Gastrocnemius medialis (tissue), 4 donors: ENCODE measurements at regions not wholly inside any gene's neighbourhood (a gene's known extent, or its start where the extent isn't known, plus 50 kb on each side); places are given as distances from the start of the nearest gene placed in this dataset.

Experiments
- ATAC-seq, 2 donors: fragments of 150-250 bp; one replicate each; pipeline ENCODE4 v1.9.1; 2016
- DNase-seq, 2 donors: peaks; one replicate each; pipeline ENCODE4 v3.0.0-alpha.2; 2019
- H3K27ac ChIP-seq, 4 donors: fragments of 200-600 bp; sonication (generic); 1 replicate in 1 of 4; 2 replicates in 3 of 4; pipeline ENCODE4 v1.5.1; 2016 to 2018; ENCODE audit warnings: mild to moderate bottlenecking in 2 of 4, moderate library complexity in 1 of 4
- H3K27me3 ChIP-seq, 3 donors: fragments of 200-600 bp; sonication (generic) in 2 of 3; 1 replicate in 1 of 3; 2 replicates in 2 of 3; pipeline versions ENCODE4 v1.5.1 to v1.6.0; 2016 to 2019; ENCODE audit warnings: mild to moderate bottlenecking in 1 of 3, moderate library complexity in 1 of 3
- H3K36me3 ChIP-seq, 2 donors: fragments of 200-600 bp; sonication (generic) in 1 of 2; one replicate each; pipeline ENCODE4 v1.5.1; 2017 to 2018
- H3K4me1 ChIP-seq, 2 donors: fragments of 200-600 bp; sonication (generic) in 1 of 2; one replicate each; pipeline ENCODE4 v1.5.1; 2016 to 2017; ENCODE audit warnings: mild to moderate bottlenecking in 2 of 2
- H3K4me3 ChIP-seq, 4 donors: fragments of 200-600 bp; sonication (generic) in 3 of 4; 1 replicate in 1 of 4; 2 replicates in 3 of 4; pipeline ENCODE4 v1.5.1; 2016 to 2019; ENCODE audit warnings: mild to moderate bottlenecking in 2 of 4
- H3K9me3 ChIP-seq, 3 donors: fragments of 200-600 bp; sonication (generic) in 2 of 3; 1 replicate in 1 of 3; 2 replicates in 2 of 3; pipeline ENCODE4 v1.5.1; 2016 to 2019
- CTCF ChIP-seq, 5 experiments: fragments of 450-650 bp in 3 of 5; fragments of 200-600 bp in 2 of 5; sonication (generic) in 2 of 5; IDR thresholded peaks in 4 of 5; conservative IDR thresholded peaks in 1 of 5; 1 replicate in 4 of 5; 2 replicates in 1 of 5; pipeline ENCODE4 v1.5.1; 2016 to 2019; ENCODE audit warnings: antibody characterized with exemption in 5 of 5, mild to moderate bottlenecking in 3 of 5, moderate library complexity in 3 of 5
- POLR2A ChIP-seq, 2 donors: fragments of 450-650 bp; IDR thresholded peaks; one replicate each; pipeline ENCODE4 v1.6.1; 2017; ENCODE audit warnings: antibody characterized with exemption in 2 of 2, mild to moderate bottlenecking in 2 of 2, moderate library complexity in 2 of 2
- in situ Hi-C, 4 donors: fragments of 200-750 bp; cut with MboI; loops; one replicate each; pipeline versions ENCODE4 v1.15.0 to v1.8.0; 2017; ENCODE audit warnings: low sequenced_read_pairs in 4 of 4
- intact Hi-C: fragments of 100-400 bp; cut with DNase I; formaldehyde crosslinking; loops from one replicate; pipeline ENCODE4 v1.15.1; 2023; ENCODE audit warnings: low total_unique reads

DNA sequence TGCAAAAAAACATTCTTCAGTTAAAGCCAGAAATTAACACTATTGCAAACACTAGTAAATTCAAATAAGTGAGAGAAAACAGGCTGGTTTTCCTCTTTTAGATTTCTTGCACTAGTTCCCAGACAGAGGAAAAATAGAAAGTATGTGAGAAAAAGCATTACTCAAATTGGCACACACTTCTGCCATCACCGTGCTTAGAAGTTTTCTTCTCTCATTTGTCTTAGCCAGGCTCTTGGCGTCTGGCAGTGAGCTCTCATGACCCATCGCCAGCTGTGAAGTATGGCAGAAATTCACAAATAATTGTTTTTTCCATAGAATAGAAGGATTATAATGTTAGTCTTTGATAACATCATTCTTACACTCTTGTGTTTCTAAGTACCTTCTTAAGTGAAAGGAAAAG is 515.9 kb downstream of the GBE1 start:
- Histone ChIP-seq H3K27me3 (no peaks in the 10 kb centered on the region), H3K27ac (no peak overlapping the region), H3K9me3 (no peaks in the 10 kb centered on the region), H3K4me1 (no peaks in the 10 kb centered on the region), H3K36me3 (no peaks in the 10 kb centered on the region), H3K4me3 (no peak overlapping the region)
- TF ChIP-seq POLR2A (IDR thresholded peaks at IDR 0.05), result no peak
- TF ChIP-seq CTCF (IDR thresholded peaks at IDR 0.05 in 4 of 5, conservative IDR thresholded peaks at IDR 0.05 in 1 of 5), result no peak
- DNase-seq, result no peak
- in situ Hi-C loops (no loop called here), intact Hi-C loops (no loop called here)
- no peak for ATAC-seq

GRCh38 chr3:81245043-81245442 is 516.4 kb downstream of the GBE1 start:
- Histone ChIP-seq H3K4me3 (no peak overlapping the region), H3K27ac (no peak overlapping the region), H3K9me3 (no peaks in the 10 kb centered on the region), H3K27me3 (no peaks in the 10 kb centered on the region), H3K4me1 (no peaks in the 10 kb centered on the region), H3K36me3 (no peaks in the 10 kb centered on the region)
- TF ChIP-seq CTCF (IDR thresholded peaks at IDR 0.05 in 4 of 5, conservative IDR thresholded peaks at IDR 0.05 in 1 of 5) (no peak), POLR2A (IDR thresholded peaks at IDR 0.05) (no peak)
- DNase-seq, result no peak
- intact Hi-C loops, result no loop called here
- in situ Hi-C loops, result no loop called here
- ATAC-seq, result no peak

GRCh38 chr3:81244231-81244630 is 517.2 kb downstream of the GBE1 start:
- no peaks in the 10 kb centered on the region for H3K36me3 ChIP-seq
- no peaks in the 10 kb centered on the region for H3K9me3 ChIP-seq
- intact Hi-C loops (no loop called here), in situ Hi-C loops (no loop called here)
- H3K27ac ChIP-seq, result no peak overlapping the region
- no peak overlapping the region for H3K4me3 ChIP-seq
- no peaks in the 10 kb centered on the region for H3K27me3 ChIP-seq
- ATAC-seq, result no peak
- TF ChIP-seq POLR2A (IDR thresholded peaks at IDR 0.05), result no peak
- no peak for DNase-seq
- H3K4me1 ChIP-seq, result no peaks in the 10 kb centered on the region

- Histone ChIP-seq H3K27me3 (no peaks in the 10 kb centered on the region), H3K27ac (no peak overlapping the region), H3K4me3 (no peak overlapping the region), H3K9me3 (no peaks in the 10 kb centered on the region), H3K36me3 (no peaks in the 10 kb centered on the region), H3K4me1 (no peaks in the 10 kb centered on the region)
- in situ Hi-C loops, result no loop called here
- no peak for TF ChIP-seq CTCF (IDR thresholded peaks at IDR 0.05 in 4 of 5, conservative IDR thresholded peaks at IDR 0.05 in 1 of 5)
- no peak for TF ChIP-seq POLR2A (IDR thresholded peaks at IDR 0.05)
- ATAC-seq (no peak), DNase-seq (no peak)
- intact Hi-C loops, result no loop called here
Observed at GRCh38 chr3:81242871-81243270, 518.6 kb downstream of the GBE1 start.

DNA sequence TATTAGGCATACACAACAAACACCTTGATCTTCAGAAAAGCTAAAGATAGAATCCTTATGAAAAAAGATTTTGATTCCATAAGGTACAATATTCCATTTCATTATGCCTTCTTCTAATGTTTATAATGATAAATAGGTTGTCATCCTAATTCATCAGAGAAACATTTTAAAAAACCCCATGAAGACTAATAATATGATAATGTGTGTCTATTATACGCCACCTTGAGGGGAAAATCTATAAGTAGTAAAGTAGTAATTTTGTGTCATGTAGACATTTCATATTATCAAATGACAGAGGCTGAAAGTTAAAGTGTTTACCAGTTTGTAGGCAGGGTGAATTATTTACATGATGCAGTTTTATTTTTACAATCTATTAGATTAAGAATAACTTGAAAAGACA is 524.3 kb downstream of the GBE1 start:
- Histone ChIP-seq H3K27me3 (no peaks in the 10 kb centered on the region), H3K4me1 (no peaks in the 10 kb centered on the region)

More for the DNA sequence above, 524.3 kb downstream of the GBE1 start:
- Histone ChIP-seq H3K9me3 (no peaks in the 10 kb centered on the region), H3K4me3 (no peak overlapping the region), H3K27ac (no peak overlapping the region), H3K36me3 (no peaks in the 10 kb centered on the region)
- no peak for DNase-seq
- no peak for ATAC-seq
- in situ Hi-C loops (no loop called here), intact Hi-C loops (no loop called here)
- no peak for TF ChIP-seq POLR2A (IDR thresholded peaks at IDR 0.05)
- no peak for TF ChIP-seq CTCF (IDR thresholded peaks at IDR 0.05 in 4 of 5, conservative IDR thresholded peaks at IDR 0.05 in 1 of 5)
